ENCODE measurements at regions not wholly inside any gene's neighbourhood (a gene's known extent, or its start where the extent isn't known, plus 50 kb on each side); places are given as distances from the start of the nearest gene placed in this dataset.

- no peak for TF ChIP-seq CTCF (IDR thresholded peaks at IDR 0.05 in 2 of 3, conservative IDR thresholded peaks at IDR 0.05 in 1 of 3; ENCODE audit: insufficient read depth in 2 of 3, low read depth in 1 of 3, low read length in 3 of 3)
- no peak for TF ChIP-seq CEBPG (CRISPR knock-in tag; IDR thresholded peaks at IDR 0.05)
- no peak for TF ChIP-seq CEBPG (tag; conservative IDR thresholded peaks at IDR 0.05 in 1 of 2, IDR thresholded peaks at IDR 0.05 in 1 of 2)
- no peak for TF ChIP-seq COPS2 (conservative IDR thresholded peaks at IDR 0.05)
- no peak for TF ChIP-seq RAD21 (CRISPR knock-in tag; conservative IDR thresholded peaks at IDR 0.05 in 1 of 2, IDR thresholded peaks at IDR 0.05 in 1 of 2)
- TF ChIP-seq EHMT2 (IDR thresholded peaks at IDR 0.05): no peak
- no peak for TF ChIP-seq ZNF407 (IDR thresholded peaks at IDR 0.05; ENCODE audit: low read depth)
- TF ChIP-seq ZBTB7A (IDR thresholded peaks at IDR 0.05; ENCODE audit: borderline replicate concordance, control insufficient read depth, low read depth, low read length): no peak
- no peak for TF ChIP-seq MAFG (tag; conservative IDR thresholded peaks at IDR 0.05)
- TF ChIP-seq TARDBP (IDR thresholded peaks at IDR 0.05): no peak
- TF ChIP-seq LARP7 (IDR thresholded peaks at IDR 0.05): no peak
- no peak for TF ChIP-seq ZFX (CRISPR knock-in tag; IDR thresholded peaks at IDR 0.05)
- no peak for TF ChIP-seq TBL1XR1 (IDR thresholded peaks at IDR 0.05; ENCODE audit: low read length in 2 of 2)
These were observed 199.0 kb upstream of the STK17B start for GRCh38 chr2:196370381-196370780.
